Panc1 (cell line): ENCODE measurements at regions not wholly inside any gene's neighbourhood (a gene's known extent, or its start where the extent isn't known, plus 50 kb on each side); places are given as distances from the start of the nearest gene placed in this dataset.

Experiments
- ATAC-seq: fragments of 200-7000 bp; cut with Tn5 transposase; 2 replicates; pipeline ENCODE4 v1.9.1; 2020; ENCODE audit warnings: mild to moderate bottlenecking, moderate library complexity
- BruUV-seq: library from RNA; stranded (reverse); fragments of 400-500 nt; replicated peaks from 2 replicates; lab custom pipeline; 2021; lab: Mats Ljungman, UMichigan
- CTCF ChIA-PET: fragments of 300-600 bp; sonication (Branson Sonifier 250); formaldehyde crosslinking; loops from one replicate; lab custom pipeline; 2022; ENCODE audit warnings: antibody characterized with exemption; lab: Charles Lee
- POLR2A ChIA-PET: fragments of 300-600 bp; sonication (Branson Sonifier 250); formaldehyde crosslinking; loops from one replicate; lab custom pipeline; 2022; ENCODE audit warnings: antibody characterized with exemption; lab: Charles Lee
- DNase-seq: peaks from one replicate; pipeline ENCODE4 v3.0.0-alpha.2; 2010; ENCODE audit warnings: low read depth, low spot score
- H3K27ac ChIP-seq: 2 replicates; pipeline ENCODE4 v1.5.1; 2011; ENCODE audit warnings: mild to moderate bottlenecking, low read length, inconsistent platforms
- H3K27me3 ChIP-seq: fragments of 200-500 bp; sonication (Bioruptor generic); 2 replicates; pipeline ENCODE4 v1.6.0; 2014; ENCODE audit warnings: low read length, inconsistent platforms; ENCODE audit not compliant: control insufficient read depth, insufficient read depth
- H3K36me3 ChIP-seq: fragments of 200-500 bp; sonication (Bioruptor generic); 2 replicates; pipeline ENCODE4 v1.5.1; 2014; ENCODE audit warnings: inconsistent platforms, mild to moderate bottlenecking, low read length, moderate library complexity; ENCODE audit not compliant: control insufficient read depth, insufficient read depth
- H3K4me1 ChIP-seq: 2 replicates; pipeline ENCODE4 v1.5.1; 2011; ENCODE audit warnings: inconsistent platforms, mild to moderate bottlenecking, low read length, moderate library complexity; ENCODE audit not compliant: control insufficient read depth, insufficient read depth
- H3K4me3 ChIP-seq, 2 experiments: 2 replicates each; pipeline ENCODE4 v1.5.1; 2011 to 2012; ENCODE audit warnings: low read depth in 2 of 2, low read length in 2 of 2, mild to moderate bottlenecking in 2 of 2, inconsistent platforms in 1 of 2, moderate library complexity in 1 of 2
- H3K9me3 ChIP-seq: fragments of 200-500 bp; sonication (Bioruptor generic); 2 replicates; pipeline ENCODE4 v1.5.1; 2014; ENCODE audit warnings: low read depth, mild to moderate bottlenecking, inconsistent platforms, low read length, moderate library complexity; ENCODE audit not compliant: control insufficient read depth, insufficient read depth
- POLR2AphosphoS5 ChIP-seq: IDR thresholded peaks from 2 replicates; pipeline ENCODE4 v1.6.1; 2012; ENCODE audit warnings: mild to moderate bottlenecking, low read depth, low read length, moderate library complexity
- SIN3A ChIP-seq: IDR thresholded peaks from 2 replicates; pipeline ENCODE4 v1.6.1; 2012; ENCODE audit warnings: low read depth, mild to moderate bottlenecking, low read length, moderate library complexity, borderline replicate concordance; ENCODE audit not compliant: insufficient read depth
- TCF7L2 ChIP-seq: IDR thresholded peaks from 2 replicates; pipeline ENCODE4 v1.6.1; 2011; ENCODE audit warnings: mild to moderate bottlenecking, low read depth, low read length, inconsistent platforms
- in situ Hi-C: cut with HindIII; loops from 2 replicates; pipeline ENCODE4 v1.10.0; 2016; ENCODE audit warnings: low sequenced_read_pairs, low pct_unique_long_range_greater_than_20kb
- intact Hi-C: fragments of 100-400 bp; cut with micrococcal nuclease; formaldehyde crosslinking; loops from one replicate; pipeline ENCODE4 v1.10.0; 2022; ENCODE audit not compliant: unreplicated experiment
- TF ChIP-seq, protein P1 (sequence below): fragments of 450-650 bp; IDR thresholded peaks from 2 replicates; pipeline ENCODE4 v1.5.1; 2017; ENCODE audit warnings: mild to moderate bottlenecking
- TF ChIP-seq, protein P2 (sequence below), 2 experiments: IDR thresholded peaks; 2 replicates each; pipeline ENCODE4 v1.6.1; 2011 to 2012; ENCODE audit warnings: low read depth in 2 of 2, control low read depth in 1 of 2, low read length in 1 of 2, mild to moderate bottlenecking in 1 of 2, moderate library complexity in 1 of 2; ENCODE audit not compliant: insufficient read depth in 1 of 2

DNA sequence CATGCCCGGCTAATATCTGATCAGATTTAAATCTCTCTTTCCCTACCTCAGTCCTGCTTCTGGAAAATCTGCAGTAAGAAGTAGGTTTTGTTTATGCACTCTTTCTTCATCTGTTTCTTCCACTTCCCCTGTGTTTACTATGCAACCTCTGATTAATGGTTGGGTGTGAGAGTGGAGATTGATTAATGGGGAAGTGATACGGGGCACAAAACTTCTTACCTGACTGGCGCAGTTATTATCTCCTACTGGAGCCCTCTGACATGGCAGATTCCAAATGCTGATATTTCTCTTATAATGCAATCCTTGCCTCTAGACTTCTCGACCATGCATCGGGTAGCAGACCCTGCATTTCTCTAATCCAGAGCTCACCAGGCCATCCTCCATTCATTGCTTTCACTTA lies 60.2 kb upstream of the HPGD start:
- no peak for TF ChIP-seq TCF7L2
- TF ChIP-seq POLR2AphosphoS5 = no peak
- no peak for TF ChIP-seq SIN3A
- TF ChIP-seq, protein P1, sequence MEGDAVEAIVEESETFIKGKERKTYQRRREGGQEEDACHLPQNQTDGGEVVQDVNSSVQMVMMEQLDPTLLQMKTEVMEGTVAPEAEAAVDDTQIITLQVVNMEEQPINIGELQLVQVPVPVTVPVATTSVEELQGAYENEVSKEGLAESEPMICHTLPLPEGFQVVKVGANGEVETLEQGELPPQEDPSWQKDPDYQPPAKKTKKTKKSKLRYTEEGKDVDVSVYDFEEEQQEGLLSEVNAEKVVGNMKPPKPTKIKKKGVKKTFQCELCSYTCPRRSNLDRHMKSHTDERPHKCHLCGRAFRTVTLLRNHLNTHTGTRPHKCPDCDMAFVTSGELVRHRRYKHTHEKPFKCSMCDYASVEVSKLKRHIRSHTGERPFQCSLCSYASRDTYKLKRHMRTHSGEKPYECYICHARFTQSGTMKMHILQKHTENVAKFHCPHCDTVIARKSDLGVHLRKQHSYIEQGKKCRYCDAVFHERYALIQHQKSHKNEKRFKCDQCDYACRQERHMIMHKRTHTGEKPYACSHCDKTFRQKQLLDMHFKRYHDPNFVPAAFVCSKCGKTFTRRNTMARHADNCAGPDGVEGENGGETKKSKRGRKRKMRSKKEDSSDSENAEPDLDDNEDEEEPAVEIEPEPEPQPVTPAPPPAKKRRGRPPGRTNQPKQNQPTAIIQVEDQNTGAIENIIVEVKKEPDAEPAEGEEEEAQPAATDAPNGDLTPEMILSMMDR = no peak
- TF ChIP-seq, protein P2, sequence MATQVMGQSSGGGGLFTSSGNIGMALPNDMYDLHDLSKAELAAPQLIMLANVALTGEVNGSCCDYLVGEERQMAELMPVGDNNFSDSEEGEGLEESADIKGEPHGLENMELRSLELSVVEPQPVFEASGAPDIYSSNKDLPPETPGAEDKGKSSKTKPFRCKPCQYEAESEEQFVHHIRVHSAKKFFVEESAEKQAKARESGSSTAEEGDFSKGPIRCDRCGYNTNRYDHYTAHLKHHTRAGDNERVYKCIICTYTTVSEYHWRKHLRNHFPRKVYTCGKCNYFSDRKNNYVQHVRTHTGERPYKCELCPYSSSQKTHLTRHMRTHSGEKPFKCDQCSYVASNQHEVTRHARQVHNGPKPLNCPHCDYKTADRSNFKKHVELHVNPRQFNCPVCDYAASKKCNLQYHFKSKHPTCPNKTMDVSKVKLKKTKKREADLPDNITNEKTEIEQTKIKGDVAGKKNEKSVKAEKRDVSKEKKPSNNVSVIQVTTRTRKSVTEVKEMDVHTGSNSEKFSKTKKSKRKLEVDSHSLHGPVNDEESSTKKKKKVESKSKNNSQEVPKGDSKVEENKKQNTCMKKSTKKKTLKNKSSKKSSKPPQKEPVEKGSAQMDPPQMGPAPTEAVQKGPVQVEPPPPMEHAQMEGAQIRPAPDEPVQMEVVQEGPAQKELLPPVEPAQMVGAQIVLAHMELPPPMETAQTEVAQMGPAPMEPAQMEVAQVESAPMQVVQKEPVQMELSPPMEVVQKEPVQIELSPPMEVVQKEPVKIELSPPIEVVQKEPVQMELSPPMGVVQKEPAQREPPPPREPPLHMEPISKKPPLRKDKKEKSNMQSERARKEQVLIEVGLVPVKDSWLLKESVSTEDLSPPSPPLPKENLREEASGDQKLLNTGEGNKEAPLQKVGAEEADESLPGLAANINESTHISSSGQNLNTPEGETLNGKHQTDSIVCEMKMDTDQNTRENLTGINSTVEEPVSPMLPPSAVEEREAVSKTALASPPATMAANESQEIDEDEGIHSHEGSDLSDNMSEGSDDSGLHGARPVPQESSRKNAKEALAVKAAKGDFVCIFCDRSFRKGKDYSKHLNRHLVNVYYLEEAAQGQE (IDR thresholded peaks at IDR 0.05; ENCODE audit: insufficient read depth in 1 of 2, low read depth in 2 of 2, low read length in 1 of 2) = no peak
- intact Hi-C loops = no loop called here
- BruUV-seq = no TSS peak

DNA sequence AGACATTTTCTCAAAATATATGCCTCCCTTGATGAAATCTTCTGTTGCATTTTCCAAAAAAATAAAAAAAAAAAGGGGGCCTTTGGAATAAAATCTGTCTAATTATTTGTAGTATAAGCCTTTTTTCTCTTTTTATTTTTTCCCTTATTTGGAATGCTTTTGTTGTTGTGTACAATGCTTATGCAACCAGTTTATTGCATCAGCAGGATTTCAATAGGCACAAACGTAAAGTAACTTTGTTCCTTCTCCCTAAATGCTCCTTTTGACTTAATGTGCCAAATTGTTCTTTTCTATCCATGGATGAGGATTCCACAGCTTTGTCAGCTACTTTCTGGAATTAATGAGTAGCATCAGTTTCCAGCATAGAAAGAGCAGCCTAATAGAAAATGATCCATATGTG lies 59.6 kb upstream of the HPGD start:
- no peak for TF ChIP-seq POLR2AphosphoS5
- no peak for TF ChIP-seq TCF7L2
- H3K4me3 ChIP-seq = no peak overlapping the region
- BruUV-seq = no TSS peak
- no peak for DNase-seq
- ATAC-seq = no peak
- no peak overlapping the region for H3K27ac ChIP-seq
- H3K27me3 ChIP-seq = no peaks in the 10 kb centered on the region
- in situ Hi-C loops = no loop called here
- H3K36me3 ChIP-seq = no peaks in the 10 kb centered on the region
- POLR2A ChIA-PET = no interaction called here
- CTCF ChIA-PET = no interaction called here
- H3K9me3 ChIP-seq = no peaks in the 10 kb centered on the region
- H3K4me1 ChIP-seq = no peaks in the 10 kb centered on the region
- intact Hi-C loops = no loop called here

More for the DNA sequence above, 60.2 kb upstream of the HPGD start:
- Histone ChIP-seq H3K27ac (no peak overlapping the region), H3K4me3 (no peak overlapping the region), H3K36me3 (no peaks in the 10 kb centered on the region), H3K4me1 (no peaks in the 10 kb centered on the region), H3K9me3 (no peaks in the 10 kb centered on the region), H3K27me3 (no peaks in the 10 kb centered on the region)
- ATAC-seq (no peak), DNase-seq (no peak)
- in situ Hi-C loops = no loop called here
- CTCF ChIA-PET = no interaction called here
- POLR2A ChIA-PET = no interaction called here

DNA sequence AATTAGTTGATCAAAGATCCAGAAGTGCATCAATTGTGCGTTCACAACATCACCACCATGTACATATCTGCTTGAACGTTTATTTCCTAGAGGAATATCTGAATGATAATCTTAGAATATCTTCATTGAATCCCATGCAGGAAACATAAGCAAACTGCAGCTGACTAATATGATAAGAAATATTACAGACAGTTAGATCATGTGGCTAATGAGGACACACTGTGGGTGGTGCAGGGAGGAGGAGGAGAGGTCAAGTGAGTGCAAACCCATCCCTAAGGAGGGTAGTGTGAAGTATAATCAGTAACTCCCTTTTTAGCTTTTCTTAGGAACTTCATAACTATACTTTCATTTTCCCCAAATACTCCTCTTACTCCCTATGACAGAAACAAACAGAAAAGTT lies 58.3 kb upstream of the HPGD start:
- ChIA-PET CTCF (no interaction called here), POLR2A (no interaction called here)
- Histone ChIP-seq H3K27ac (no peak overlapping the region), H3K9me3 (no peaks in the 10 kb centered on the region), H3K4me1 (no peaks in the 10 kb centered on the region), H3K4me3 (no peak overlapping the region), H3K27me3 (no peaks in the 10 kb centered on the region), H3K36me3 (no peaks in the 10 kb centered on the region)
- in situ Hi-C loops = no loop called here
- intact Hi-C loops = no loop called here
- TF ChIP-seq TCF7L2 (no peak), SIN3A (no peak), POLR2AphosphoS5 (no peak)
- TF ChIP-seq, protein P2 (IDR thresholded peaks at IDR 0.05; ENCODE audit: insufficient read depth in 1 of 2, low read depth in 2 of 2, low read length in 1 of 2) = no peak
- TF ChIP-seq, protein P1 = no peak
- no TSS peak for BruUV-seq
- ATAC-seq (no peak), DNase-seq (no peak)
